Left renal pelvis (tissue), 4 donors: ENCODE measurements at regions not wholly inside any gene's neighbourhood (a gene's known extent, or its start where the extent isn't known, plus 50 kb on each side); places are given as distances from the start of the nearest gene placed in this dataset.

Experiments
- DNase-seq, 4 donors: peaks; one replicate each; pipeline ENCODE4 v3.0.0-alpha.2; 2013; ENCODE audit warnings: low read depth in 4 of 4, low spot score in 3 of 4

DNA sequence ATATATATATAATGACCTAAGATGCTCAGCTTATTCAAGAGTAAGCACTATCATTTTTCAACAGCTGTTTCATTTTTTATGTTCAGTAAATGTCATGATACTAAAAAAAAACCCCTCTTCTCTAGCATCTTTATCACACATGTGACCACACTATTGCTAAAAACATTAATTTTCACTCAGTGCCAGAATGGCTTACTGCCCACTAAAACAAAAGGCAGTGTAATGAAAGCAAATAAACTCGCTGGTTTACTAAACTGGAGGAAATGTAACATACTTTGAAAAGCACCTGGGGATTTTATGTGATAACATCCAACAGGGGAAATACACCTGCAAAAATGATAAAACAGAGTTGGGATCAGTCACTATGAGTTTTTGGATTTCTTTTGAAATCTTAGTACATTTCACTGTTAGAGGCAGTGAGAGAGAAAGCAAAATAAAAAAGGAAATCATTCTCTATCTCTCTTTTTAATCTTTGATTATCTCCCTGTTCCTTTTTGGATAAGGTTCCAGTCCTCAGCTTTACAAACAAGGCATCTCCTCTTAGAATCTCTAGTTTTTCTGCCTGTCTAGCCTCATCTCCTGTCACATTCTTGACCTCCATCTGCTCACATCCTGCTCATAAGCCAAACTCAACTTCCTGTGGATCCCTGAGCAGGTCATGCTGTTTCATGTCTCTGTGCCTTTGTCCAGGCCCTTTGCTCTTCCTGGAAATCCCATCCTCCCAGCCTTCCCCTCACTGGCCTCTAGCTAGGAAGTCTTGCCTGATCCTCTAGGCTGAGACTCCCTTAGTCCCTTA is 338.0 kb downstream of the MAN2A1 start:
- DNase-seq, result no peak

DNA sequence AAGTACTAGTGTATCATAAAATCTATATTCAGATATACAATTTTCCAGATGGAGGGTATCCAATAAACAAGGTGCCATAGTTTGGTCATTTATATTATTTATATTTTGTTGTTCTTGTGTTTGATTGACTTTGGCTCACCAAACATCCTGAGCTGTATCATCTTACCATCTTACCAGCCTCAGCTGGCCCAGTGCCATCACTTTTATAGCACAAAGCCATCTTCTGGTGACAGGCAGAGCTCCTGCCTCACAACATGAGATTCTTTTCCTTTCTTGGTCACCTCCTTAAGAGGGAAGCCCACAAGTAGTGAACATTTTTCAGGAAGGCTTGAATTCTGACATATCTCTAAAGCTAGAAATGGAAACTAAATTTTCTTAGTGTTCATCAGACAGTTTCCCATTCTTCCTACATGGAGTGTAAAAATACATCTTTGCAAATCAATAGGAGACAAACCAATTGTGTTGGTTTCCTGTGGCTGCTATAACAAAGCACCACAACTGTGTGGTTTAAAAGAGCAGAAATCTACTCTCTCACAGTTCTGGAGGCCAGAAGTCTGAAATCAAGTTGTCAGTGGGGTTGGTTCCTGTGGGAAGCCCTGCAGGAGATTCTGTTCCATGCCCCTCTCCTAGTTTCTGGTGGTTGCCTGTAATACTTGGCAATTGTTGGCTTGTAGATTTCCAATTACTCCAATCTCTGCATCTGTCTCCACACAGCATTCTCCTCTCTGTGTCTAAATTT is 341.8 kb downstream of the MAN2A1 start:
- no peak for DNase-seq

DNA sequence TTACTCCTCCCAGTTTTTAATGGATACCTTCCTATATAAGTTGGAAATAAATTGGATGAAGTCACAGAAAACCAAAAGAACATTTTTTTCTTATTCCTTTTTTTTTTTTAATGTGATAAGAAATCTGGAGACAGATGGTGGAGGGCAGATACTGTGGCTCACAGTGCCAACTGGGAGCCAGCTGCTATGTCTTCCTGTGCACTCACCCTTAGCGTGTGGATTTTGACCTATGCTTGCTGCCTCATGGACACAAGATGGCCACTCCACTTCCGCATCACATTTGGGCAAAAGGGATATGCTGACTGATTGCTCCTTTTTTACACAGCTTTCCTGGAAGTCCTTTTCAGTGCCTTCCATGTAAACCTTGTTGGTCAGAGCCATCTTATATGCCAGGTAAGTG is 342.6 kb downstream of the MAN2A1 start:
- DNase-seq, result no peak

DNA sequence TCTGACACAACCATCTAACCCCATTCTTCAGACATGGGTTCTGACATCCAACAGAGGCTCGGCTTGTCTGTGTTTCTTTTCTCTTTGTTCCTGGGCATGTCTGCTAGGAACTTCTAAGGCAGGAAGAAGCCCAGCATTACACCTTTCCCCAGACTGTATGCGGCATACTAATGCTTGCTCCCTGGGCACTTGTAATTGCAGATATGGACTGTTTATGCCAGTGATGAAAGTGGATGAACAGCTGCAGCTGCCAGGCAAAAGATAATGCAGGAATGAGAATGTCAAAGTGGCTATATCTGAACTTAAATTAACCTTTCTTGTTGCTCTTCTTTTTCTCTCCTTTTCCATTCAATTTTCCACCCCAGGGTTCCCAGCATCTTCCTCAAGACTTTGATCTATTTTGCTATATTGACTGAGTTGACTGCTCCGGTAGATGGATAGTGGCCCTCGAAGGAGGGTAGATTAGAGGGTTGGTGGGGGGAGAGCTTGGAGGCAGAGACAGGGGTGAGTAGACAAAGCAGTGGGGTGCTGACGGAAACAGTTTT is 344.4 kb downstream of the MAN2A1 start:
- DNase-seq, result no peak

DNA sequence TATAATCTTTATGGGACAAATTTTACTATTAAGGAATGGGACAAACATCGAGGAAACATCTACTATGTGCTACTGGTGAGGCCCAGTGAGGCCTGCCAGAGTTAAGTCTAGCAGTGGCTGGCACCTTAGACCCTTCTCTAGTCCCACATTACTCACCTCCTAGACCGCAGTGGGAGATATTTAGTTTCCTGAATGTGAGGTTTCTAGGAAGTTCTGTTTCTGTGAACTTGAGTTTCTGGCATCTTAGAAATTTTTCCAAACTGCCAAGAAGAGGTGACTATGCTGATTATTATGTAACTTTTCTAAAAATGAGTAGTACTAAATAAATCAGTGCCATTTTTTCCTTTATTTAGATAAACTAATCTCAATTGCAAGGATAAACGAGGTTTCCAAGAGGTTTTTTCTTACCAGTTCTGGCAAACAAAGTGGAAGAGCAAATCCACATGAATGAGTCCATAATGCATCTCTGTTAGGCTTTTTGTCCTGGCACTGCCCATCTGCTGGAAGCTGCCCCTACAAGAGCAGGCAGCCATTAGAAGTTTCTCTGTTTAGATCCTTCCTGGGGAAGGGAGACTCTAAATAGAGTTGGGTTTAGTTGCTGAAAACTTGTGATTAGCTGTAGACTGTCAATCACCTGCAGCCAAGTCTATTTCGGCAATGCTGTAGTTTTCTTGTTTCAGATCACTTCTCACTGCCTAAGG is 348.7 kb downstream of the MAN2A1 start:
- DNase-seq, result no peak

DNA sequence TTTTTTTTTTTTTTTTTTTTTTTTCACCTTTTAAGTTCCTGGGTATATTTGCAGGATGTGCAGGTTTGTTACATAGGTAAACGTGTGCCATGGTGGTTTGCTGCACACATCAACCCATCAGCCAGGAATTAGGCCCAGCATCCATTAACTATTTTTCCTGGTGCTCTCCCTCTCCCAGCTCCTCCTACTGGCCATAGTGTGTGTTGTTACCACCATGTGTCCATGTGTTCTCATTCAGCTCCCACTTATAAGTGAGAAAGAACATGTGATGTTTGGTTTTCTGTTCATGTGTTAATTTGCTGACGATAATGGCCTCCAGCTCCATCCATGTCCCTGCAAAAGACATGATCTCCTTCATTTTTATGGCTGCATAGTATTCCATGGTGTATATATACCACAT is 350.5 kb downstream of the MAN2A1 start:
- no peak for DNase-seq

DNA sequence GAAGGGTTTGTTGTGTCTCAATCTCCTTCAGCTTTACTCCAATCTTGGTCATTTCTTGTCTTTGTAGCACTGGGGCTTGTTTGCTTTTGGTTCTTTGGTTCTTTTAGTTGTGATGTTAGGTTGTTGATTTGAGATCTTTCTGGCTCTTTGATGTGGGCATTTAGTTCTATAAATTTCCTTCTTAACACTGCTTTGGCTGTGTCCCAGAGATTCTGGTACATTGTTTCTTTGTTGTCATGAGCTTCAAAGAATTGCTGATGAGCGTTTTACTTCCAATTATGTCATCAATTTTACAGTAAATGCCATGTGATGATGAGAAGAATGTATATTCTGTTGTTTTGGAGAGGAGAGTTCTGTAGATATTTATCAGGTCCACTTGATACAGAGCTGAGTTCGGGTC is 353.3 kb downstream of the MAN2A1 start:
- no peak for DNase-seq

DNA sequence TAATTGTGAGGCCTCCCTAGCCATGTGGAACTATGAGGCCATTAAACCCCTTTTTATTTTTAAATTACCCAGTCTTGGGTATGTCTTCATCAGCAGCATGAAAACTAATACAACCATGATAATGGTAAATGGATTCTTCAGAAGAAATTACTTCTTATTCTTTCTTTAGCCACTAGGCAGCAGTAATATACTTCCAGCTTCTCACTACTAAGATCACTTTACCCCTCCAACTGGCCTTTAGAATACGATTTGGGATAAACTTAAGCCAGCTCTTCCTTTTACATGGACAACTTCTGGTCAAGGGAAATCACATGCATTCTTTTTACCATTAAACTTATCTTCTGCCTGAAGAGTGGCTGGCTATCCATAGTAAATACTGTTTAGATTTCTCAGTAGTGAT is 355.4 kb downstream of the MAN2A1 start:
- DNase-seq, result no peak

DNA sequence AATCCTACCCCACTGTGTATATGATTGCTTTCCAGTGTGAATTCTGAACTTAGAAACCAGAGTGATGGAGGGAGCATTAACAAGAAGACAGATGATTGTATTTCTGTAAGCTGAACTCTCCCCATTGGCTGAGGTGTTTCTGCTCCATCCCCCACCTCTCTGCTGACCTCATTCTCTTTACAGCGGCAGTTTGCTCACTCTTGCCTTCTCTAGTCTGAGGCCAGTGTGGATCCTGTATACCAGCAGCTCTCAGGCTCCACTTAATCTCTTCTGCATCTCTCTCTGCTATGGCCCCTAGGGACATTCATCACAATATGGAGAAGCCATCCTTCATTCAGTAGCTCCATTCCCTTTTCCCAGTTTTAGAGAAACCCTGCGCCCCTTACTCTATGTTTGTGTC is 358.8 kb downstream of the MAN2A1 start:
- no peak for DNase-seq

DNA sequence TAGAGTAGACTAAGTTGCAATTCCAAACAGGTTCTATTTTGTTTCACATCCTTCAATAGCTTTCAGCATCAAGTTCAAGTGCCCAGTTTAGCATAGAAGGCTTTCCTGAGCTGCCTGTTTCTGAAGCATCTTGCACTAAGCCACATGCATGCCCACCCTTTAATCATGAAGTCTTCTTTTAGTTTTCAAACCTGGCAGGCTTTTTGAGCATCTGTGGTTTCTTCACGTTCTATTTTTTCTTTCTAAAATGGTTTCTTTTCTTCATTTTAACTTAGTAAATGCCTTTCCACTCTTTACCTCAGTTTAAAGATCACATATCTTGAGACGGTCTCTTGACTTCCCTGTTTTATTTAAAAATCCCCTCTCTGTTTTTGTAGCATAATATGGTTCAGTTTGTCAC is 360.1 kb downstream of the MAN2A1 start:
- DNase-seq, result no peak

DNA sequence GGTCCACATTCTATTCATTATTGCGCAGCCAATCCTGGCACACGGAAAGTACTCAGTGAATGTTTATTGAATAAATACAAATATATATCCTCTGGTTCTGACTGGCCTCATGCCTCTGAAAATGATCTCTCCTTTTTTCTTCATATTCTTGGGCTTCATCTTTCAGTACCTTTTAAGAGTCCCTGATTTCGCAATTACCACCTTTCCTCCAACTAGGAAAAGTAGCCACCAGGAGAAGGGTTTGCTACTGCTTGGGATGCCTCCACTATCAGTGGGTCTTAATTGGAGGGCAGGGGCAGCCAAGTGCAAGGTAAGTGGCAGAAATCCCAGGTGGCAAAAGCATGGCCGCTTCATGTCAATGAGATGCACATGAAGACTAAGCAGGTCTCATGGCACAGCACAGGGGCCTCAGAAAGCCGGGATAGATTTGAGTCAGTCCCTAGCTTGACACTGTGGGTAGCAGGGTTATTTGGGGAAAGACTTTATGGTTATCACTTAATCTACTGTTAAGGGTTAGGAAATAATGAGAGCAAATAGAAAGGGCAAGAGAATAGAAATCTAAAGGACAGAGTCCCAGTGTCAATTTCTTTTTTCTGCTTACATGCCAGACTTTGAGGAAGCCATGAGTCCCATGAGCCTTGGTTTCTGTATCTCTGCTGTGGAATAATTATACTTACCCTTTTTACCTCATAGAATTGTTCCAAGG is 361.1 kb downstream of the MAN2A1 start:
- no peak for DNase-seq

DNA sequence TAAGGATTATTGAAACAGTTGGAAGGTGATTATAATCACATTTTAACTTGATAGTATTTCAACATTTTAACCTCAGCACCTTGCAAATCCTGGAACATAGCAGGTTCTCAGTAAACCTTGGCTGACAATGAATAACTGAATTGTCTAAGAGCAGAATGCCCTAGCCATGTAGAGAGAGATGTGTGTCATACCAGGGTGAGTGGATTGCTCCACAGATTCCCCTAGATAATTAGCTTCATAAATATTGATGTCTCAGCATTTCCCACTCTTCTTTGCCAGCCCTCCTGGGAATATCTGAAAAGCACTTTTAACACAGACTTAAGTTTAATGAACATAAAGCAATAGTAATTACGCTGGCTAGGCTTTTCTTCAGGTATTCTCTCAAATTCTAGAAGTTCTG is 363.5 kb downstream of the MAN2A1 start:
- no peak for DNase-seq

DNA sequence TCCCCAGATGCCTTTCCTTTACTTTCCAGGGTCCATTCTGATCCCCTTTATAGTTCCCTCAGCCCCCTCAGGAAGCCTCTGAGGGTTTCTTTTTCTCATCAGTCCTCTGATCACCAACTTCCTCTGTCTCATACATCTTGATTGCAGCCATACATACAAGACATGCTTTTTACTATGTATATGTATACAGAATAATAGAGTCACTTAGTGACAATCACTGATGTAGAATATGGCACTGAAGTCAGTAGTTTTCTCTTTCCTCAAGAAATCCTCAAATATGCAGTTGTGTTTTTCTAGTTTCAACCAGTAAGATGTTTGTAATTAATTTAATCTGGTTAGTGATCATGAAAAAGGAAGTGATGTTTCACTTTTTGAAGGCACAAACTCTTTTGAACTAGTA is 364.1 kb downstream of the MAN2A1 start:
- no peak for DNase-seq

DNA sequence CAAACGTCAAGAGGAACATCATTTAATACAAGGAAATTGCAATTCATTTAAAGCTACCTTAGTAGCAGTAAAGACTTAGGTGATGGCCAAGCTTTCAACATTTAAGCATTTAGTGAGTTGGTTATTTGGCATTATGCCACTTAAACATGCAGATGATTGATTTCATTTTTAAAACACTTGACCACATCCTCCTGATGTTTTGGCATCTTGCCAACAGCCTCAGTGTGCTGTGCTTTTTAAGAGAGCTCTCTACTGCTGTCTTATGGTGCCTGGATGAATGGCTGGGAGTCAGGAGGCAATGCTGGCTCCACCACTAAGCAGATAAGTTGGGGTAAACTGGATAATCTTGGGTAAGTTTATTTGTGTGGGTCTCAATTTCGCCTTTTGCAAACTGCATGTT is 364.5 kb downstream of the MAN2A1 start:
- DNase-seq, result peak; percentile 12 to 39 (median 32)

DNA sequence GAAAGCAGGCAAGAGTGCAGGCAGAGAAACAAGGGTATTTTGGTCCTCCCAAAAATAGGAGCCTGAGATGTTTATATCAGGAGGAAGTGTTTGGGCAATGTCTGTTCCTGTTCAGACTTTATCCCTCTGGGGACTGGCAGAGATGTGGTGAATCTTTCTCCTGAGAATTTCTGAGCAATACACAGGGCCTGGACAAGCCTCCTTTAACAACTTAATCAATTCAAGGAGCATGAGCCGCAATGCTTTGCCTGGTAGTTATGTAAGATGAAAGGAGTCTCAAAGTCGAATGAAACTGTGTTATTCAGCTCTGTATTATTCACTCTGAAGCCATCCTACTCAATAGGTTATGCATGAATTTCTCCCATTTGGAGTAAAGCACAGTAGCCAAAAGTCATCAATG is 365.6 kb downstream of the MAN2A1 start:
- DNase-seq, result no peak

DNA sequence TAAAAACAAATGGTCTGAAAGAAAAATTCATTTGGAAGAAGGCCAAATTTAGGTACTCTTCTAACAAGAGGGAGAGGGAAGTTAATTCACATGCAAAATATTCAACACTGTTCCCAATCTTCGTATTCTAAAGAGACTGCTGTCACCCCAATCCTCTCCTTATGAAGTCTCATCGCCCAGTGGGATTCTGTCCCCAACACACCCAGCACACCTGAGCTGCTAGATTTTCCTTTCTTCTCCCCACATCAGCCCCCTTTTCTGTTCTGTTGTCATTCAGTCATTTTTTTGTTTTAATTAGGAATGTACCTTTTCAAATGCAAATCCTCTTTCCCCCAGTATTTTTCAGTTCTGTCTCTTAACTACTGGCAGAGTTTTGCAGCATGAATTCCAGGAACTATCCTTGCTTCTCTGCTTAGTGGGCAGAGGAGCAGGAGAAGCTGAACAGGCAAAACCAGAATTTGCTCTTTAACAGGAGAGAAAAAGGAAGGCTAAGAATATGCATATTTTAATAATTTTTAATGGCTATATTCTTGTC is 366.9 kb downstream of the MAN2A1 start:
- DNase-seq, result no peak

DNA sequence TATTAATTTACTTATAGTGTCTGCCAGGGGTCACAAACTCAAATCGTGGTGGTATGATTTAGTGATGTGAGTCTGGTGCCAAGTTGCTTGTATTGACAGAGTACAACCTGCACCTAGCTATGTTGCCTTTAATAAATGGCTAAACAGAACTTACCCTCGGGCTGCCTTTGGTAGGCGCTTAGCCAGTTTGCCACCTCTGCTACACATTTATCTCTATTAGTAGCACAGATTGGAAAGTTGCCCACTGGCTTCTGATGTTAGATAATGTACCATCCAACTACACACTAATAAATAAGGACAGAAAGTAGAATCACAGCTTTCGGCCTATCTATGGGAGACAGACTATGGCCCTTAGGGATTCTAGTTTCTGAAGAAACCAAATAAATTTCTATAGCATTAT is 368.4 kb downstream of the MAN2A1 start:
- DNase-seq, result no peak

DNA sequence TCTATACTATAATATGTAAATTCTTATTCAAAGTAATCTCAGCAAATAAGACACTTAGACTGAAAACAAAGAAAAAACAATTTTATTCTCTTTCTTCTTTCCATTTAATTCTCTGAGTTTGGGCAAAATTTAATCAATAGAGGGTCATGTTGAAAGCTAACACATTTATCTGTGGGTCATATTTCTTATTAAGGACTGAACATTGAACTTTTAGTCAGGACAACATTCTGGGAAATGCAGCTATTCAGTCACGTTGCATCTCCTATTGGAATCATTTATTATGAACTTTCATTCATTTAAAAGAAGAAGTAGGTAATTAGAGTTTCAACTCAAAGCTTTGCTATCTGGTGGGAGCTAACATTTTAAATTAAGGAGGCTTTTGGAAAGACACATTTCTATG is 372.5 kb downstream of the MAN2A1 start:
- DNase-seq, result no peak

DNA sequence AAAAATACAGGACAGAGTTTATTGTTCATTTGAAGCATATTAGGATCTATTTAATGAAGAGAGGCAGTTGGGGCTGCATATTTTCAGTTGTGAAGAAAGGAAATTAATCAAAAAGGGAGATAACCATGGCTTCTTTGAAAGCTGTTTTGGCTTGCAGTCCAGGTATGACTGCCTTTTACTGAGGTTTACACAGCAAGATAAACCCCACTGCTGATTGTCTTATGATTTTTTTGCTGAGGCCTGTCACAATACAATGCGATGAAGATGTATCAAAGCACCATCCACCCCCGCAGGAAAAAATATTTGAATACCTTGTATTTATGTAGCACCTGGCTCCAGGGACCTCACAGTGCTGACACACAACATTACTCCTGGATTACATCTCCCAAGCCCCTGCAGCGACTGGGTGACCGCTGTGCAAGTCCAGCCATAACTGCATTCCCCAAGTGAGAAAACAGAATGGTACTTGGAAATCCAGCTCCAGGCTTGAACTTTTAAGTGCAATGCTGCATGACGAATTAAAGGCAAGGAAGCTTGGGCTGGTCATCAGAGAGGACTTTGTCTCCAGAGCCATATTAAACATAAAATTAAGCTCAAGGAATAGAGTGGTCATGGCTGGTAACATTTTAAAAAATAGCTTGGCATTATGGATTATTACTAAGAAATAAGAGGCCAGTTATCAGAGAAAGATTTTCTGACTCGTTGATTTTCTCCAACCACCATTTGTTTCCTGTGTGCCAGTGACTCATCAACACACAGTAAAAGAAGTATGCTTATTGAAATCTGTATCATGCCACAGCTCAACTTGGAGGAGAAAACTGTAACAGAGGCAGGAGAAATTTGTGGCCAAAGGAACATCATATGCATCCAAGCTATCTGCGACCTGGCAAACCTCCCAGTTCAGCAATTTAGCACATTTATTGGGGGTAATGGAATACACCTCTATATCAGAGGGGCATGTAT is 374.2 kb downstream of the MAN2A1 start:
- no peak for DNase-seq
